Pons (tissue), 1 donor: ENCODE measurements at regions not wholly inside any gene's neighbourhood (a gene's known extent, or its start where the extent isn't known, plus 50 kb on each side); places are given as distances from the start of the nearest gene placed in this dataset.

Experiments used
- DNase-seq: peaks from one replicate; pipeline ENCODE4 v3.0.0-alpha.2; 2016; ENCODE audit warnings: low spot score

- no peak for DNase-seq
These were observed 73.1 kb upstream of the DST start for GRCh38 chr6:56715741-56716140.

DNA sequence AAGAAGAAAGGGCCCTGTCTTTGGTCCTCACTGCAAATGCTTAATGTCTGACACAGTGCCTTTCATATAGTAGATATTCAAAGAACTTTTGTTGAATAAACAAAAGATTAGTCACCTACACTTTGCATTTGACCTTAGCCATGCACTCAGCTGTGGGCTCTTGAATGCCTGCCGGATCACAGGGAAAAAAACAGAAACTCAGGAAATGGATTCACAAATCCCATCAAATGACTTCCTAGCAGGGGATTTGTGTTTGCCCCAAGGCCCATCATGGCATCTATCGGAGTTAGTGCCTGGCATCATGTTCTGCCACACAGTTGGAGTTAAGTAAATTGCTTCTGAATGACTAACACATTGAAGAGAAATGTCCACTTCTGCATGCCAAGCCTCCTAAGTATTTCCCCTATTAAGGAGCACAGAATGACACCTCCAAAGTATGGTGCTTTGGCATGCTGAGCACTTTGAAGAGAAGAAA is 72.3 kb upstream of the DST start:
- DNase-seq = no peak

GRCh38 chr6:56714273-56714672 is 71.6 kb upstream of the DST start:
- no peak for DNase-seq

DNA sequence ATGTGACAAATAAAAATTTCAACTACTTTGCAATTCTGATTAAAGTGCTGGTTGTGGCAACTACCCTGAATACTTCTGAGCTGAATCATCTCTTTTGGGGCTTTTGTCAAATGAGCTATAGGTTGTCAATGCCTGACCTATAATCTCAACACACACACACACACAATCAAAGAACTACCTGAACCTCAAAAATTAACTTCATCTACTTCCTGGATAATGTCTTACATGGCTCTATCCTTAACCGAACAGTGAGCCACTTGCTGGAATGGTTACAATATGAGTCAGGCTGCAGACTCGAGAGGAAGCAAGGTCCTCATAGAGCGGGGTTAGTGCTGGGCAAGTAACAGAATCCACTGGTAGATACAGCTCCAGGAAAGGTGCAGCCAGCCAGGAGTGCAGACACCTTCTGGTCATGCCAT is 70.6 kb upstream of the DST start:
- DNase-seq = no peak

DNA sequence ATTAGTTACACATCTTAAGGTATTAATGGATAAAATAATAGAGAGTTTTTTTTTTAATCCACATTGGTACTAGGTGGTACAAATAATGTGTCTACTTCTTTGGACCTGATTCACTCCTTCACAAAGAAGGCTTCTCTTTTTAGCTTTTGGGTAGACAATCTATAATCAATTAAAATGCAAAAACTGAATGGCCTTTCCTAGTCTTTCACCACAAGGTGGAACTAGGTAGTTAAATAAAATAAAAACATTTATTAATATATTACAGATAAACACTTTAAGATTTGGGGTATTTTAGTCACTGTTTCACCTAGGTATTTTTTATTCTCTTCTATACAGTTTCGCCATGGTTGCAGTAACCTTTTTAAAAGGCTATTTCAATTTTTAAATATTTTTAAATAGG is 68.3 kb upstream of the DST start:
- DNase-seq = no peak

GRCh38 chr6:56709650-56710049 is 67.0 kb upstream of the DST start:
- DNase-seq = no peak

- peak; percentile 80 for DNase-seq
These were observed 66.3 kb upstream of the DST start for GRCh38 chr6:56708810-56709597.

GRCh38 chr6:56706981-56707726 is 64.5 kb upstream of the DST start:
- DNase-seq = peak; percentile 93

- DNase-seq = peak; percentile 88
These were observed 56.5 kb upstream of the DST start for GRCh38 chr6:56699066-56699654.

- DNase-seq = no peak
These were observed 53.0 kb upstream of the DST start for GRCh38 chr6:56695702-56696101.

DNA sequence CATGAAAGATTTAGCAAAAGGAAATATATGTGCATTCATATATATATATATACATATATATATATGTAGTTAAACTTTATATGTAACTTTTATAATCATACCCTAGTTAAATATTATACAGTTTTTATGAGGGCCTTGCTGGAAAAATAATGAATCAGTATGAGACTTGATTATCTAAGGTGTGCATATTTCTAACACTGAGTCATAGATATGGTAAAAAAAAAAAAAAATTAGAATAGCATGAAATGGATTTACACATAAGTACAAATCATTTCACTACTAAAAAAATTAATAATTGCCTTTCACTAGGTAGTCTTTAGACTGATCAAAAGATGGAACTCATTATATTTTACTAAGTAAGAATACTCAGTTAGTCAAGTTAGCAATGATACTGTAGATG is 51.3 kb upstream of the DST start:
- no peak for DNase-seq

DNA sequence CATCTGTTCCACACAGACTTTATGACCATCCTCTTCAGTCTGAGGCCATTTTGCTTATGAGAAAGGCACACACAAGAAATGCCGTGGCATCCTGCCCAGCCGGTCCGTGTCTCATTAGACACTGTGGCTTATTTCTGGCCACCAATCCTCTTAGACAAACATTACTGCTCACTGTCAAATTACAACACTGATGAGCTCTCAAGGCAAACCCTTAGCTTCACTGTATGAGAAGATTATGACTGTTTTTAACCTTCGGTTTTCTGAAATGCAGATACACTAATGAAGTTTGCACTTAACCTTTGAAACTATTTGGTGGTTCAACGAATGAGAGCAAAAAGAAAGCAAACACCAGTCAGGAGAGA is 50.5 kb upstream of the DST start:
- peak; percentile 95 for DNase-seq

- DNase-seq = peak; percentile 88
These were observed 50.0 kb upstream of the DST start for GRCh38 chr6:56692523-56693245.
